ENCODE measurements at regions not wholly inside any gene's neighbourhood (a gene's known extent, or its start where the extent isn't known, plus 50 kb on each side); places are given as distances from the start of the nearest gene placed in this dataset.

GRCh38 chr3:190731596-190731995, 130.9 kb downstream of the GMNC start:
- TF ChIP-seq CTCF (conservative IDR thresholded peaks at IDR 0.05 in 1 of 2, IDR thresholded peaks at IDR 0.05 in 1 of 2; ENCODE audit: low read depth in 1 of 2, low read length in 2 of 2) (no peak), EZH2 (IDR thresholded peaks at IDR 0.05; ENCODE audit: low read length, missing control alignments) (no peak)

All from fibroblast of lung (primary cell).